Erythroblast (primary cell): ENCODE measurements at regions not wholly inside any gene's neighbourhood (a gene's known extent, or its start where the extent isn't known, plus 50 kb on each side); places are given as distances from the start of the nearest gene placed in this dataset.

Experiments used
- GATA1 ChIP-seq: IDR thresholded peaks from 2 replicates; pipeline ENCODE4 v1.6.1; 2011; ENCODE audit warnings: low read depth, mild to moderate bottlenecking, control low read depth, low read length, moderate library complexity
- POLR2A ChIP-seq: IDR thresholded peaks from 2 replicates; pipeline ENCODE4 v1.6.1; 2011; ENCODE audit warnings: mild to moderate bottlenecking, low read length

DNA sequence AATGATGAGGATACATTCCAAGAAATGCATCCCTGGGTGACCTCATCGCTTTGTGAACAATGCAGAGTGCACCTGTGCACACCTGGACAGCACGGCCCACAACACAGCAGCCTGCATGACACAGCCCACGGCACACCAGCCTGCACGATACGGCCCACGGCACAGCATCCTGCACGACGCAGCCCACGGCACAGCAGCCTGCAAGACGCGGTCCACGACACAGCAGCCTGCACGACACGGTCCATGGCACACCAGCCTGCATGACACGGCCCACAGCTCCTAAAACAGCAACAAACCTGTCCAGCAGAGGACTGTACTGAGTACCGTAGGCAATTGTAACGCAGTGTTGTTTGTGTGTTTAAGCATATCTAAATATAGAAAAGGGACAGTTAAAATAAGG is 134.7 kb upstream of the PPP2R2D start:
- no peak for TF ChIP-seq POLR2A
- no peak for TF ChIP-seq GATA1
